Breast epithelium (tissue), 3 donors: ENCODE measurements at regions not wholly inside any gene's neighbourhood (a gene's known extent, or its start where the extent isn't known, plus 50 kb on each side); places are given as distances from the start of the nearest gene placed in this dataset.
"Not testable (repeated sequence)": the region's sequence is repeated elsewhere in the genome, so short reads cannot be mapped to it uniquely, and the experiment has no call there.

Experiments
- CTCF ChIP-seq, 3 donors: fragments of 450-650 bp; IDR thresholded peaks; one replicate each; pipeline ENCODE4 v1.5.1; 2016 to 2017; ENCODE audit warnings: antibody characterized with exemption in 3 of 3, mild to moderate bottlenecking in 3 of 3, moderate library complexity in 3 of 3
- POLR2A ChIP-seq: fragments of 450-650 bp; IDR thresholded peaks from one replicate; pipeline ENCODE4 v1.6.1; 2016; ENCODE audit warnings: antibody characterized with exemption, mild to moderate bottlenecking, moderate library complexity
- POLR2AphosphoS5 ChIP-seq, 3 donors: sonication (generic); formaldehyde crosslinking; IDR thresholded peaks; one replicate each; pipeline ENCODE4 v1.6.1; 2017; ENCODE audit warnings: antibody characterized with exemption in 3 of 3

GRCh38 chr4:123240286-123240685 lies 156.3 kb upstream of the SPRY1 start:
- TF ChIP-seq CTCF (IDR thresholded peaks at IDR 0.05); POLR2AphosphoS5 (IDR thresholded peaks at IDR 0.05); POLR2A: not testable (repeated sequence)
